ENCODE measurements at regions not wholly inside any gene's neighbourhood (a gene's known extent, or its start where the extent isn't known, plus 50 kb on each side); places are given as distances from the start of the nearest gene placed in this dataset.

- H3K4me1 ChIP-seq, result peaks cover 9 to 37% (median 33%) of the 10 kb centered on the region in 12 donors
- no peaks in the 10 kb centered on the region for H3K9me3 ChIP-seq
- intact Hi-C loops (cut with DNase I), result loop anchor here in 5 of 10 donors (5.0 to 10.0 kb wide), 4 partner anchors 120 to 213 kb away; partner anchors contain the start of gene INHBB (in 1 of the 5)
- H3K27ac ChIP-seq, result no peak overlapping the region
- no peak overlapping the region for H3K4me3 ChIP-seq
- WGBS, 4 donors, result 90 to 98% (median 93%) methylated on average over 4 of the region's 4 CpGs
- H3K27me3 ChIP-seq, result no peaks in the 10 kb centered on the region
- DNase-seq (no peak), ATAC-seq (no peak)
- H3K36me3 ChIP-seq, result no peaks in the 10 kb centered on the region
- TF ChIP-seq POLR2A (IDR thresholded peaks at IDR 0.05) (no peak), CTCF (IDR thresholded peaks at IDR 0.05) (no peak)
These were observed 180.6 kb upstream of the GLI2 start for GRCh38 chr2:120555092-120555491.

- TF ChIP-seq CTCF (IDR thresholded peaks at IDR 0.05) (no peak), POLR2A (IDR thresholded peaks at IDR 0.05) (no peak)
- Histone ChIP-seq H3K9me3 (no peaks in the 10 kb centered on the region), H3K4me3 (no peak overlapping the region), H3K36me3 (no peaks in the 10 kb centered on the region), H3K27ac (no peak overlapping the region), H3K4me1 (peaks cover 9 to 19% (median 15%) of the 10 kb centered on the region in 12 donors), H3K27me3 (no peaks in the 10 kb centered on the region)
- DNase-seq (no peak), ATAC-seq (no peak)
- whole genome bisulfite sequencing, 4 donors, result 73 to 78% (median 77%) methylated on average over 3 of the region's 3 CpGs
- intact Hi-C loops (cut with DNase I), result loop anchor here in 5 of 10 donors (5.0 to 10.0 kb wide), 4 partner anchors 118 to 215 kb away; partner anchors contain the start of gene INHBB (in 1 of the 5)
These were observed 178.8 kb upstream of the GLI2 start for GRCh38 chr2:120556911-120557310.

- 70 to 91% (median 77%) methylated on average over 3 of the region's 3 CpGs for whole genome bisulfite sequencing, 4 donors
- no peak overlapping the region for H3K27ac ChIP-seq
- no peak overlapping the region for H3K4me3 ChIP-seq
- no peak for TF ChIP-seq POLR2A (IDR thresholded peaks at IDR 0.05)
- TF ChIP-seq CTCF (IDR thresholded peaks at IDR 0.05), result no peak
- H3K4me1 ChIP-seq, result peaks cover 0 to 8% (median 0%) of the 10 kb centered on the region in 12 donors
- no peaks in the 10 kb centered on the region for H3K27me3 ChIP-seq
- no peaks in the 10 kb centered on the region for H3K36me3 ChIP-seq
- ATAC-seq, result peak in 1 of 4 donors; percentile 5
- intact Hi-C loops (cut with DNase I), result loop anchor here in 5 of 10 donors (5.0 to 10.0 kb wide), 4 partner anchors 116 to 217 kb away; partner anchors contain the start of gene INHBB (in 1 of the 5)
- H3K9me3 ChIP-seq, result no peaks in the 10 kb centered on the region
- no peak for DNase-seq
These were observed 176.8 kb upstream of the GLI2 start for GRCh38 chr2:120558847-120559246.

GRCh38 chr2:120559401-120559800, 176.3 kb upstream of the GLI2 start:
- 91 to 97% (median 93%) methylated on average over 5 of the region's 5 CpGs for WGBS, 4 donors

More at GRCh38 chr2:120559401-120559800, 176.3 kb upstream of the GLI2 start:
- intact Hi-C loops (cut with DNase I), result loop anchor here in 5 of 10 donors (5.0 to 10.0 kb wide), 4 partner anchors 115 to 217 kb away; partner anchors contain the start of gene INHBB (in 1 of the 5)
- ATAC-seq (peak in 1 of 4 donors; percentile 5), DNase-seq (no peak)
- no peaks in the 10 kb centered on the region for H3K36me3 ChIP-seq
- no peak overlapping the region for H3K4me3 ChIP-seq
- no peak overlapping the region for H3K27ac ChIP-seq
- peaks cover 0 to 12% (median 0%) of the 10 kb centered on the region in 12 donors for H3K4me1 ChIP-seq
- H3K27me3 ChIP-seq, result no peaks in the 10 kb centered on the region
- no peaks in the 10 kb centered on the region for H3K9me3 ChIP-seq
- TF ChIP-seq POLR2A (IDR thresholded peaks at IDR 0.05), result no peak
- no peak for TF ChIP-seq CTCF (IDR thresholded peaks at IDR 0.05)

Measured in heart left ventricle (tissue), 16 donors.